H1 (cell line): ENCODE measurements at regions not wholly inside any gene's neighbourhood (a gene's known extent, or its start where the extent isn't known, plus 50 kb on each side); places are given as distances from the start of the nearest gene placed in this dataset.

Experiments used
- ZNF274 ChIP-seq: IDR thresholded peaks from 2 replicates; pipeline ENCODE4 v1.7.0; 2012; ENCODE audit warnings: low read length, borderline replicate concordance; ENCODE audit errors: extremely low read depth
- TF ChIP-seq, protein P1 (sequence below): fragments of 300-600 bp; sonication (generic); IDR thresholded peaks from 2 replicates; pipeline ENCODE4 v1.7.1; 2012; ENCODE audit warnings: low read length, moderate library complexity, mild to moderate bottlenecking, inconsistent platforms; ENCODE audit not compliant: insufficient replicate concordance

DNA sequence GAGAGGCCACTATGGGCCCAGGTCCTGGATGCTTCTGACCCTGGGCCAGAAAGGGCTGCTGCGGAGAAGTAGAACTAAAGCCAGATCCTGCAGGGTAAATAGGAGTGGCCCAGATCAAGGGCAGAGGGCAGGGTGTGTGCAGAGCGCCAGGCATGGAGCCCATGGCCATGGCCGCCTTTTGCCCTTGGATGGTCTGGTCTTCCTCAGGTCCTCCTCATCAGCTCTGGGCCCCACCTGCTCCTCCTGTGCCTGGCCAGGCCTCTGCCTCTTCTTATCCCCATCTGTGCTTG lies 277.6 kb downstream of the BRD1 start (continued):
- TF ChIP-seq, protein P1, sequence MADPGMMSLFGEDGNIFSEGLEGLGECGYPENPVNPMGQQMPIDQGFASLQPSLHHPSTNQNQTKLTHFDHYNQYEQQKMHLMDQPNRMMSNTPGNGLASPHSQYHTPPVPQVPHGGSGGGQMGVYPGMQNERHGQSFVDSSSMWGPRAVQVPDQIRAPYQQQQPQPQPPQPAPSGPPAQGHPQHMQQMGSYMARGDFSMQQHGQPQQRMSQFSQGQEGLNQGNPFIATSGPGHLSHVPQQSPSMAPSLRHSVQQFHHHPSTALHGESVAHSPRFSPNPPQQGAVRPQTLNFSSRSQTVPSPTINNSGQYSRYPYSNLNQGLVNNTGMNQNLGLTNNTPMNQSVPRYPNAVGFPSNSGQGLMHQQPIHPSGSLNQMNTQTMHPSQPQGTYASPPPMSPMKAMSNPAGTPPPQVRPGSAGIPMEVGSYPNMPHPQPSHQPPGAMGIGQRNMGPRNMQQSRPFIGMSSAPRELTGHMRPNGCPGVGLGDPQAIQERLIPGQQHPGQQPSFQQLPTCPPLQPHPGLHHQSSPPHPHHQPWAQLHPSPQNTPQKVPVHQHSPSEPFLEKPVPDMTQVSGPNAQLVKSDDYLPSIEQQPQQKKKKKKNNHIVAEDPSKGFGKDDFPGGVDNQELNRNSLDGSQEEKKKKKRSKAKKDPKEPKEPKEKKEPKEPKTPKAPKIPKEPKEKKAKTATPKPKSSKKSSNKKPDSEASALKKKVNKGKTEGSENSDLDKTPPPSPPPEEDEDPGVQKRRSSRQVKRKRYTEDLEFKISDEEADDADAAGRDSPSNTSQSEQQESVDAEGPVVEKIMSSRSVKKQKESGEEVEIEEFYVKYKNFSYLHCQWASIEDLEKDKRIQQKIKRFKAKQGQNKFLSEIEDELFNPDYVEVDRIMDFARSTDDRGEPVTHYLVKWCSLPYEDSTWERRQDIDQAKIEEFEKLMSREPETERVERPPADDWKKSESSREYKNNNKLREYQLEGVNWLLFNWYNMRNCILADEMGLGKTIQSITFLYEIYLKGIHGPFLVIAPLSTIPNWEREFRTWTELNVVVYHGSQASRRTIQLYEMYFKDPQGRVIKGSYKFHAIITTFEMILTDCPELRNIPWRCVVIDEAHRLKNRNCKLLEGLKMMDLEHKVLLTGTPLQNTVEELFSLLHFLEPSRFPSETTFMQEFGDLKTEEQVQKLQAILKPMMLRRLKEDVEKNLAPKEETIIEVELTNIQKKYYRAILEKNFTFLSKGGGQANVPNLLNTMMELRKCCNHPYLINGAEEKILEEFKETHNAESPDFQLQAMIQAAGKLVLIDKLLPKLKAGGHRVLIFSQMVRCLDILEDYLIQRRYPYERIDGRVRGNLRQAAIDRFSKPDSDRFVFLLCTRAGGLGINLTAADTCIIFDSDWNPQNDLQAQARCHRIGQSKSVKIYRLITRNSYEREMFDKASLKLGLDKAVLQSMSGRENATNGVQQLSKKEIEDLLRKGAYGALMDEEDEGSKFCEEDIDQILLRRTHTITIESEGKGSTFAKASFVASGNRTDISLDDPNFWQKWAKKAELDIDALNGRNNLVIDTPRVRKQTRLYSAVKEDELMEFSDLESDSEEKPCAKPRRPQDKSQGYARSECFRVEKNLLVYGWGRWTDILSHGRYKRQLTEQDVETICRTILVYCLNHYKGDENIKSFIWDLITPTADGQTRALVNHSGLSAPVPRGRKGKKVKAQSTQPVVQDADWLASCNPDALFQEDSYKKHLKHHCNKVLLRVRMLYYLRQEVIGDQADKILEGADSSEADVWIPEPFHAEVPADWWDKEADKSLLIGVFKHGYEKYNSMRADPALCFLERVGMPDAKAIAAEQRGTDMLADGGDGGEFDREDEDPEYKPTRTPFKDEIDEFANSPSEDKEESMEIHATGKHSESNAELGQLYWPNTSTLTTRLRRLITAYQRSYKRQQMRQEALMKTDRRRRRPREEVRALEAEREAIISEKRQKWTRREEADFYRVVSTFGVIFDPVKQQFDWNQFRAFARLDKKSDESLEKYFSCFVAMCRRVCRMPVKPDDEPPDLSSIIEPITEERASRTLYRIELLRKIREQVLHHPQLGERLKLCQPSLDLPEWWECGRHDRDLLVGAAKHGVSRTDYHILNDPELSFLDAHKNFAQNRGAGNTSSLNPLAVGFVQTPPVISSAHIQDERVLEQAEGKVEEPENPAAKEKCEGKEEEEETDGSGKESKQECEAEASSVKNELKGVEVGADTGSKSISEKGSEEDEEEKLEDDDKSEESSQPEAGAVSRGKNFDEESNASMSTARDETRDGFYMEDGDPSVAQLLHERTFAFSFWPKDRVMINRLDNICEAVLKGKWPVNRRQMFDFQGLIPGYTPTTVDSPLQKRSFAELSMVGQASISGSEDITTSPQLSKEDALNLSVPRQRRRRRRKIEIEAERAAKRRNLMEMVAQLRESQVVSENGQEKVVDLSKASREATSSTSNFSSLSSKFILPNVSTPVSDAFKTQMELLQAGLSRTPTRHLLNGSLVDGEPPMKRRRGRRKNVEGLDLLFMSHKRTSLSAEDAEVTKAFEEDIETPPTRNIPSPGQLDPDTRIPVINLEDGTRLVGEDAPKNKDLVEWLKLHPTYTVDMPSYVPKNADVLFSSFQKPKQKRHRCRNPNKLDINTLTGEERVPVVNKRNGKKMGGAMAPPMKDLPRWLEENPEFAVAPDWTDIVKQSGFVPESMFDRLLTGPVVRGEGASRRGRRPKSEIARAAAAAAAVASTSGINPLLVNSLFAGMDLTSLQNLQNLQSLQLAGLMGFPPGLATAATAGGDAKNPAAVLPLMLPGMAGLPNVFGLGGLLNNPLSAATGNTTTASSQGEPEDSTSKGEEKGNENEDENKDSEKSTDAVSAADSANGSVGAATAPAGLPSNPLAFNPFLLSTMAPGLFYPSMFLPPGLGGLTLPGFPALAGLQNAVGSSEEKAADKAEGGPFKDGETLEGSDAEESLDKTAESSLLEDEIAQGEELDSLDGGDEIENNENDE: no peak
- no peak for TF ChIP-seq ZNF274
